ENCODE measurements at regions not wholly inside any gene's neighbourhood (a gene's known extent, or its start where the extent isn't known, plus 50 kb on each side); places are given as distances from the start of the nearest gene placed in this dataset.

- 78 to 84% methylated on average over 14 of the region's 14 CpGs for WGBS, 2 donors
- intact Hi-C loops (cut with DNase I; ENCODE audit: low total_unique reads), result no loop called here
- TF ChIP-seq CTCF (IDR thresholded peaks at IDR 0.05) (no peak), POLR2A (IDR thresholded peaks at IDR 0.05) (no peak)
Measured at GRCh38 chr20:60877071-60877857, 374.8 kb upstream of the CDH4 start.

DNA sequence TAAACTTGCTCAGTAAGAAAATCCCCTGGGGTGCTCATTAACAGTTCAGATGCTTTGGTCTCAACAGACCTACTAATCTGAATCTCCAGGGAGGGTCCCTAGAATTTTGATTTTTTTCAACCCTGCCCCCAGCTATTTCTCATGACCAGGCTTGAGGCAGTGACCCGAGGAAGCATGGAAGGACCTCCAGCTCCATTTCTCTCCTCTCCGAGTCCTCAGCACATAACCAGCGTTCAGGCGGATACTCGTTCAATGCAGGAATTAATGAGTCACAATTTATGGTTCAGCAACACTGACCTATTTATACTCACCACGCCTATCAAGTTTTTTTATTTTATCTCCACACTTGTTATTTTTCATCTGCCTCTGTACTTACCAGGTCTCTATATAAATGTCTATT lies 369.2 kb upstream of the CDH4 start:
- no peak overlapping the region for H3K4me3 ChIP-seq (ENCODE audit: low read depth, poor library complexity, severe bottlenecking)
- DNase-seq (ENCODE audit: low spot score in 2 of 2), result no peak
- TF ChIP-seq POLR2A (IDR thresholded peaks at IDR 0.05) (no peak), CTCF (IDR thresholded peaks at IDR 0.05) (no peak)
- 45 to 76% methylated on average over 6 of the region's 6 CpGs for WGBS, 2 donors
- intact Hi-C loops (cut with DNase I; ENCODE audit: low total_unique reads), result no loop called here

More at GRCh38 chr20:60877071-60877857, 374.8 kb upstream of the CDH4 start:
- DNase-seq (ENCODE audit: low spot score in 2 of 2), result no peak
- no peak overlapping the region for H3K4me3 ChIP-seq (ENCODE audit: low read depth, poor library complexity, severe bottlenecking)

GRCh38 chr20:60883496-60883895 lies 368.6 kb upstream of the CDH4 start:
- DNase-seq (ENCODE audit: low spot score in 2 of 2), result no peak
- H3K4me3 ChIP-seq (ENCODE audit: low read depth, poor library complexity, severe bottlenecking), result no peak overlapping the region
- intact Hi-C loops (cut with DNase I; ENCODE audit: low total_unique reads), result no loop called here
- 69 to 70% methylated on average over 4 of the region's 4 CpGs for WGBS, 2 donors
- no peak for TF ChIP-seq POLR2A (IDR thresholded peaks at IDR 0.05)
- no peak for TF ChIP-seq CTCF (IDR thresholded peaks at IDR 0.05)

DNA sequence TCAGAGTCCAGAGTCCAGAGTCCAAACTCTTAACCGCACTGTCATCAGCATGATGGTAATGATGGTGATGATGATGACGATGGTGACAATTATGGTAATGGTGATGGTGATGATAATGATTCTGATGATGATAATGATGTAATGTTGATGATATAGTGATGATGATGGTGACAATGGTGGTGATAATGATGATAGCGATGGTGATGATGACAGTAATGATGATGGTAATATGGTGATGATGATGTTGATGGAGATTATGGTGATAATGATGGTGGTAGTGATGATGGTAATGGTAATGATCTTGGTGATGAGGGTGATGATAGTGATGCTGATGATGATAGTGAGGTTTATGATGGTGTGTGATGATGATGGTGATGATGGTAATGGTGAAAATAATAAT lies 367.8 kb upstream of the CDH4 start:
- 96 to 98% methylated on average over 3 of the region's 3 CpGs for WGBS, 2 donors

DNA sequence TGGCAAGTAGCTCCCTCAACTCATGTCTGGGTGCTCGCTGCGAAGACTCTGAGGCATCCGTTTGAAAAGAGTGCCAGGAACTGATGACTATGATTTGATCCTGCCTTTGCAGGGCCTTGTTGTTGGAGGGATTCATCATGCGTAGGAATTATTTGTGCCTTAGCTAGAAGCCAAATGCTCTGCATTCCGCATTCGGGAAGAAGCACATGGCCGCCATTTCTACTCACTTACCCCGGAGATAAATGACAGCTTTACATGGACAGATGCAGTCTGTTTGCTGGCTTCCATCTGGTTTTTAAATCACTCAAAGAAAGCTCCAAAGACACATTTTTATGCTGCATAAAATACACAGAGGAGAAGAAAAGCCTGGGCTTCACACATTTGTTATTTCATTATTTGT lies 363.3 kb upstream of the CDH4 start:
- no peak overlapping the region for H3K4me3 ChIP-seq (ENCODE audit: low read depth, poor library complexity, severe bottlenecking)
- whole genome bisulfite sequencing, 2 donors, result 44 to 47% methylated on average over 8 of the region's 8 CpGs
- intact Hi-C loops (cut with DNase I; ENCODE audit: low total_unique reads), result no loop called here
- no peak for DNase-seq (ENCODE audit: low spot score in 2 of 2)
- TF ChIP-seq POLR2A (IDR thresholded peaks at IDR 0.05) (no peak), CTCF (IDR thresholded peaks at IDR 0.05) (no peak)

More for the DNA sequence above, 367.8 kb upstream of the CDH4 start:
- intact Hi-C loops (cut with DNase I; ENCODE audit: low total_unique reads), result no loop called here
- no peak for TF ChIP-seq CTCF (IDR thresholded peaks at IDR 0.05)
- no peak for TF ChIP-seq POLR2A (IDR thresholded peaks at IDR 0.05)
- H3K4me3 ChIP-seq (ENCODE audit: low read depth, poor library complexity, severe bottlenecking), result no peak overlapping the region
- no peak for DNase-seq (ENCODE audit: low spot score in 2 of 2)

All from lower leg skin (tissue), 4 donors.